ENCODE measurements at regions not wholly inside any gene's neighbourhood (a gene's known extent, or its start where the extent isn't known, plus 50 kb on each side); places are given as distances from the start of the nearest gene placed in this dataset.

GRCh38 chr2:225989809-225990208 lies 590.3 kb downstream of the NYAP2 start:
- Histone ChIP-seq H3K27ac (no peak overlapping the region), H3K9me2 (ENCODE audit: insufficient read depth) (peaks cover 9% of the 10 kb centered on the region; the same call in 1 of the 2 replicates), H3K79me2 (ENCODE audit: insufficient read depth) (no peaks in the 10 kb centered on the region), H3K9ac (no peak overlapping the region), H3F3A (ENCODE audit: insufficient read depth) (no peaks in the 10 kb centered on the region), H3K4me3 (no peak overlapping the region), H3K4me2 (ENCODE audit: unreplicated experiment) (no peak overlapping the region), H3K9me3 (ENCODE audit: low read depth) (no peaks in the 10 kb centered on the region), H3K4me1 (ENCODE audit: insufficient read depth) (0 out of 2 replicates have a peak, but pooled peaks cover 5% of the 10 kb centered on the region), H2AFZ (no peak overlapping the region), H4K20me1 (ENCODE audit: insufficient read depth) (no peaks in the 10 kb centered on the region), H3K36me3 (ENCODE audit: low read depth) (no peaks in the 10 kb centered on the region), H3K27me3 (replicated peaks; ENCODE audit: insufficient read depth) (no peaks in the 10 kb centered on the region)
- in situ Hi-C loops (cut with MboI) = no loop called here
- TF ChIP-seq EZH2phosphoT487 (IDR thresholded peaks at IDR 0.05; ENCODE audit: insufficient read depth, low read depth) (no peak), EZH2 (IDR thresholded peaks at IDR 0.05; ENCODE audit: insufficient read depth, poor library complexity, severe bottlenecking) (no peak)
- DNase-seq = no peak
- WGBS, 2 experiments (ENCODE audit: low coverage in 1 of 2, low lambda C conversion rate in 2 of 2, missing lambda C conversion rate in 2 of 2) = 92% methylated on average over 4 of the region's 4 CpGs

- in situ Hi-C loops (cut with MboI) = no loop called here
- WGBS, 2 experiments (ENCODE audit: low coverage in 1 of 2, low lambda C conversion rate in 2 of 2, missing lambda C conversion rate in 2 of 2) = 87 to 98% methylated on average over 6 to 7 of the region's 7 CpGs
- H3K27me3 ChIP-seq (replicated peaks; ENCODE audit: insufficient read depth) = no peaks in the 10 kb centered on the region
These were observed 580.9 kb downstream of the NYAP2 start for GRCh38 chr2:225980372-225980771.

GRCh38 chr2:225971433-225971832 lies 571.9 kb downstream of the NYAP2 start:
- H3K27ac ChIP-seq = no peak overlapping the region
- WGBS, 2 experiments (ENCODE audit: low coverage in 1 of 2, low lambda C conversion rate in 2 of 2, missing lambda C conversion rate in 2 of 2) = 78 to 79% methylated on average over 3 of the region's 3 CpGs
- H3K9ac ChIP-seq = no peak overlapping the region
- H2AFZ ChIP-seq = no peak overlapping the region
- no peaks in the 10 kb centered on the region for H4K20me1 ChIP-seq (ENCODE audit: insufficient read depth)
- no peaks in the 10 kb centered on the region for H3K27me3 ChIP-seq (replicated peaks; ENCODE audit: insufficient read depth)
- H3K79me2 ChIP-seq (ENCODE audit: insufficient read depth) = no peaks in the 10 kb centered on the region
- H3K4me3 ChIP-seq = no peak overlapping the region
- H3F3A ChIP-seq (ENCODE audit: insufficient read depth) = no peaks in the 10 kb centered on the region
- H3K4me2 ChIP-seq (ENCODE audit: unreplicated experiment) = no peak overlapping the region
- no peak for DNase-seq
- TF ChIP-seq EZH2phosphoT487 (IDR thresholded peaks at IDR 0.05; ENCODE audit: insufficient read depth, low read depth) (no peak), EZH2 (IDR thresholded peaks at IDR 0.05; ENCODE audit: insufficient read depth, poor library complexity, severe bottlenecking) (no peak)
- H3K9me3 ChIP-seq (ENCODE audit: low read depth) = no peaks in the 10 kb centered on the region
- in situ Hi-C loops (cut with MboI) = no loop called here
- H3K36me3 ChIP-seq (ENCODE audit: low read depth) = no peaks in the 10 kb centered on the region
- no peaks in the 10 kb centered on the region for H3K9me2 ChIP-seq (ENCODE audit: insufficient read depth)
- H3K4me1 ChIP-seq (ENCODE audit: insufficient read depth) = no peaks in the 10 kb centered on the region

More at GRCh38 chr2:225980372-225980771, 580.9 kb downstream of the NYAP2 start:
- Histone ChIP-seq H3K27ac (no peak overlapping the region), H2AFZ (no peak overlapping the region), H3K79me2 (ENCODE audit: insufficient read depth) (no peaks in the 10 kb centered on the region), H3K4me2 (ENCODE audit: unreplicated experiment) (no peak overlapping the region), H3K4me3 (no peak overlapping the region), H3K9me3 (ENCODE audit: low read depth) (no peaks in the 10 kb centered on the region), H3K9me2 (ENCODE audit: insufficient read depth) (peaks cover 2% of the 10 kb centered on the region), H3K9ac (no peak overlapping the region), H3F3A (ENCODE audit: insufficient read depth) (no peaks in the 10 kb centered on the region), H3K36me3 (ENCODE audit: low read depth) (no peaks in the 10 kb centered on the region), H4K20me1 (ENCODE audit: insufficient read depth) (no peaks in the 10 kb centered on the region), H3K4me1 (ENCODE audit: insufficient read depth) (no peaks in the 10 kb centered on the region)
- TF ChIP-seq EZH2phosphoT487 (IDR thresholded peaks at IDR 0.05; ENCODE audit: insufficient read depth, low read depth) (no peak), EZH2 (IDR thresholded peaks at IDR 0.05; ENCODE audit: insufficient read depth, poor library complexity, severe bottlenecking) (no peak)
- DNase-seq = no peak

GRCh38 chr2:225948903-225949302 lies 549.4 kb downstream of the NYAP2 start:
- Histone ChIP-seq H3K27ac (no peak overlapping the region), H3K4me2 (ENCODE audit: unreplicated experiment) (no peak overlapping the region), H4K20me1 (ENCODE audit: insufficient read depth) (no peaks in the 10 kb centered on the region), H3K36me3 (ENCODE audit: low read depth) (no peaks in the 10 kb centered on the region), H3K4me3 (no peak overlapping the region), H3K27me3 (replicated peaks; ENCODE audit: insufficient read depth) (no peaks in the 10 kb centered on the region), H3K9ac (no peak overlapping the region), H3K9me3 (ENCODE audit: low read depth) (peaks cover 12% of the 10 kb centered on the region), H3K79me2 (ENCODE audit: insufficient read depth) (no peaks in the 10 kb centered on the region), H2AFZ (no peak overlapping the region), H3K4me1 (ENCODE audit: insufficient read depth) (no peaks in the 10 kb centered on the region), H3K9me2 (ENCODE audit: insufficient read depth) (no peaks in the 10 kb centered on the region), H3F3A (ENCODE audit: insufficient read depth) (no peaks in the 10 kb centered on the region)
- TF ChIP-seq EZH2phosphoT487 (IDR thresholded peaks at IDR 0.05; ENCODE audit: insufficient read depth, low read depth) (no peak), EZH2 (IDR thresholded peaks at IDR 0.05; ENCODE audit: insufficient read depth, poor library complexity, severe bottlenecking) (no peak)
- 39 to 42% methylated on average over 4 of the region's 4 CpGs for WGBS, 2 experiments (ENCODE audit: low coverage in 1 of 2, low lambda C conversion rate in 2 of 2, missing lambda C conversion rate in 2 of 2)
- DNase-seq = no peak
- in situ Hi-C loops (cut with MboI) = no loop called here

- no peak overlapping the region for H3K9ac ChIP-seq
- H2AFZ ChIP-seq = no peak overlapping the region
- H3K27ac ChIP-seq = no peak overlapping the region
- H3F3A ChIP-seq (ENCODE audit: insufficient read depth) = no peaks in the 10 kb centered on the region
- no peaks in the 10 kb centered on the region for H4K20me1 ChIP-seq (ENCODE audit: insufficient read depth)
- no peaks in the 10 kb centered on the region for H3K4me1 ChIP-seq (ENCODE audit: insufficient read depth)
- no peak for DNase-seq
- H3K9me2 ChIP-seq (ENCODE audit: insufficient read depth) = no peaks in the 10 kb centered on the region
- TF ChIP-seq EZH2 (IDR thresholded peaks at IDR 0.05; ENCODE audit: insufficient read depth, poor library complexity, severe bottlenecking) = no peak
- no peak for TF ChIP-seq EZH2phosphoT487 (IDR thresholded peaks at IDR 0.05; ENCODE audit: insufficient read depth, low read depth)
- in situ Hi-C loops (cut with MboI) = no loop called here
- H3K4me2 ChIP-seq (ENCODE audit: unreplicated experiment) = no peak overlapping the region
- no peak overlapping the region for H3K4me3 ChIP-seq
- H3K27me3 ChIP-seq (replicated peaks; ENCODE audit: insufficient read depth) = no peaks in the 10 kb centered on the region
- WGBS, 2 experiments (ENCODE audit: low coverage in 1 of 2, low lambda C conversion rate in 2 of 2, missing lambda C conversion rate in 2 of 2) = 85 to 90% methylated on average over 1 of the region's 1 CpG
- H3K79me2 ChIP-seq (ENCODE audit: insufficient read depth) = no peaks in the 10 kb centered on the region
- no peaks in the 10 kb centered on the region for H3K9me3 ChIP-seq (ENCODE audit: low read depth)
- no peaks in the 10 kb centered on the region for H3K36me3 ChIP-seq (ENCODE audit: low read depth)
These were observed 539.5 kb downstream of the NYAP2 start for GRCh38 chr2:225938991-225939390.

Data from GM23248 (cell line).